WTC11 (cell line): ENCODE measurements at regions not wholly inside any gene's neighbourhood (a gene's known extent, or its start where the extent isn't known, plus 50 kb on each side); places are given as distances from the start of the nearest gene placed in this dataset.

Experiments used
- ATAC-seq: fragments of 200-7000 bp; cut with Tn5 transposase; 2 replicates; pipeline ENCODE4 v1.10.0; 2021; ENCODE audit warnings: mild to moderate bottlenecking, moderate library complexity
- CTCF ChIA-PET: fragments of 300-600 bp; sonication (Branson Sonifier 250); formaldehyde crosslinking; loops from one replicate; lab custom pipeline; 2021; ENCODE audit warnings: antibody characterized with exemption; lab: Charles Lee
- POLR2A ChIA-PET: fragments of 350-600 bp; sonication (Branson Sonifier 250); formaldehyde crosslinking; loops from one replicate; lab custom pipeline; 2021; ENCODE audit warnings: antibody characterized with exemption; lab: Charles Lee
- DNase-seq: peaks from one replicate; pipeline ENCODE4 v3.0.0; 2021; ENCODE audit warnings: low spot score
- H3K27ac Mint-ChIP-seq: 2 replicates; pipeline ENCODE4 v1.8.0; 2021; ENCODE audit warnings: mixed read lengths
- H3K27me3 Mint-ChIP-seq: 2 replicates; pipeline ENCODE4 v1.8.0; 2021; ENCODE audit warnings: low read depth, mild to moderate bottlenecking, moderate library complexity, mixed read lengths
- H3K36me3 Mint-ChIP-seq: 2 replicates; pipeline ENCODE4 v1.8.0; 2021; ENCODE audit warnings: mixed read lengths
- H3K4me1 Mint-ChIP-seq: 2 replicates; pipeline ENCODE4 v1.8.0; 2022; ENCODE audit warnings: mixed read lengths
- H3K4me3 Mint-ChIP-seq: 2 replicates; pipeline ENCODE4 v1.8.0; 2021; ENCODE audit warnings: mild to moderate bottlenecking, moderate library complexity, mixed read lengths
- H3K9me3 Mint-ChIP-seq: 2 replicates; pipeline ENCODE4 v1.8.0; 2021; ENCODE audit warnings: mixed read lengths
- AFF4 ChIP-seq: sonication (generic); formaldehyde crosslinking; IDR thresholded peaks from 2 replicates; pipeline ENCODE4 v1.8.1; 2023; ENCODE audit warnings: mild to moderate bottlenecking, missing genetic modification reagents, borderline replicate concordance
- ATF1 ChIP-seq: sonication (generic); formaldehyde crosslinking; IDR thresholded peaks from 2 replicates; pipeline ENCODE4 v1.8.1; 2023; ENCODE audit warnings: mild to moderate bottlenecking, moderate library complexity, missing genetic modification reagents
- CREB1 ChIP-seq: sonication (generic); formaldehyde crosslinking; IDR thresholded peaks from 2 replicates; pipeline ENCODE4 v1.8.0; 2023; ENCODE audit warnings: mild to moderate bottlenecking, missing genetic modification reagents
- CTCF ChIP-seq: fragments of 200-600 bp; IDR thresholded peaks from 2 replicates; pipeline ENCODE4 v1.8.0; 2022; ENCODE audit warnings: antibody characterized with exemption
- ETV6 ChIP-seq: sonication (generic); formaldehyde crosslinking; IDR thresholded peaks from 2 replicates; pipeline ENCODE4 v1.8.1; 2022; ENCODE audit warnings: mild to moderate bottlenecking, missing genetic modification reagents
- GRHL2 ChIP-seq: fragments of 250-450 bp; sonication (Bioruptor Pico); IDR thresholded peaks from 2 replicates; pipeline ENCODE4 v1.8.0; 2022; ENCODE audit warnings: mild to moderate bottlenecking, moderate library complexity; ENCODE audit not compliant: insufficient replicate concordance, severe bottlenecking
- IRF1 ChIP-seq: sonication (generic); formaldehyde crosslinking; IDR thresholded peaks from 2 replicates; pipeline ENCODE4 v1.8.0; 2023; ENCODE audit warnings: missing genetic modification reagents
- MXD4 ChIP-seq: fragments of 250-450 bp; sonication (Bioruptor Pico); IDR thresholded peaks from 2 replicates; pipeline ENCODE4 v1.8.0; 2021; ENCODE audit warnings: mild to moderate bottlenecking, moderate library complexity, borderline replicate concordance
- NR1H2 ChIP-seq: sonication (generic); formaldehyde crosslinking; IDR thresholded peaks from 2 replicates; pipeline ENCODE4 v1.9.0; 2021; ENCODE audit warnings: mild to moderate bottlenecking, moderate library complexity, missing genetic modification reagents
- OVOL2 ChIP-seq: fragments of 250-450 bp; sonication (Bioruptor Pico); IDR thresholded peaks from 2 replicates; pipeline ENCODE4 v1.9.0; 2021; ENCODE audit warnings: mild to moderate bottlenecking, borderline replicate concordance
- RORB ChIP-seq: fragments of 250-450 bp; sonication (Bioruptor Pico); IDR thresholded peaks from 2 replicates; pipeline ENCODE4 v1.9.0; 2021; ENCODE audit warnings: mild to moderate bottlenecking
- SMAD3 ChIP-seq: sonication (generic); formaldehyde crosslinking; IDR thresholded peaks from 2 replicates; pipeline ENCODE4 v1.8.0; 2022; ENCODE audit warnings: missing genetic modification reagents, mild to moderate bottlenecking, borderline replicate concordance
- SOX15 ChIP-seq: fragments of 250-450 bp; sonication (Bioruptor Pico); IDR thresholded peaks from 2 replicates; pipeline ENCODE4 v1.9.0; 2021; ENCODE audit warnings: mild to moderate bottlenecking
- SP1 ChIP-seq: sonication (generic); formaldehyde crosslinking; conservative IDR thresholded peaks from 2 replicates; pipeline ENCODE4 v1.8.1; 2022; ENCODE audit warnings: missing genetic modification reagents
- TCF7 ChIP-seq: sonication (generic); formaldehyde crosslinking; IDR thresholded peaks from 2 replicates; pipeline ENCODE4 v1.8.0; 2022; ENCODE audit warnings: mild to moderate bottlenecking, low read depth, missing genetic modification reagents, moderate library complexity
- TEAD1 ChIP-seq: sonication (generic); formaldehyde crosslinking; IDR thresholded peaks from 2 replicates; pipeline ENCODE4 v1.8.0; 2022; ENCODE audit warnings: mild to moderate bottlenecking, missing genetic modification reagents
- TEAD4 ChIP-seq: sonication (generic); formaldehyde crosslinking; IDR thresholded peaks from 2 replicates; pipeline ENCODE4 v1.8.0; 2022; ENCODE audit warnings: mild to moderate bottlenecking, missing genetic modification reagents
- ZNF219 ChIP-seq: sonication (generic); formaldehyde crosslinking; IDR thresholded peaks from 2 replicates; pipeline ENCODE4 v1.8.0; 2023; ENCODE audit warnings: missing genetic modification reagents, mild to moderate bottlenecking, borderline replicate concordance
- ZNF263 ChIP-seq: sonication (generic); formaldehyde crosslinking; IDR thresholded peaks from 2 replicates; pipeline ENCODE4 v1.8.1; 2022; ENCODE audit warnings: low read depth, mild to moderate bottlenecking, moderate library complexity, missing genetic modification reagents
- ZNF425 ChIP-seq: fragments of 250-450 bp; sonication (Bioruptor Pico); conservative IDR thresholded peaks from 2 replicates; pipeline ENCODE4 v1.9.0; 2021; ENCODE audit warnings: mild to moderate bottlenecking
- TF ChIP-seq, protein P1 (sequence below): sonication (generic); formaldehyde crosslinking; IDR thresholded peaks from 2 replicates; pipeline ENCODE4 v1.8.1; 2023; ENCODE audit warnings: mild to moderate bottlenecking, missing genetic modification reagents
- TF ChIP-seq, protein P2 (sequence below): sonication (generic); formaldehyde crosslinking; IDR thresholded peaks from 2 replicates; pipeline ENCODE4 v1.8.0; 2022; ENCODE audit warnings: mild to moderate bottlenecking, missing genetic modification reagents

DNA sequence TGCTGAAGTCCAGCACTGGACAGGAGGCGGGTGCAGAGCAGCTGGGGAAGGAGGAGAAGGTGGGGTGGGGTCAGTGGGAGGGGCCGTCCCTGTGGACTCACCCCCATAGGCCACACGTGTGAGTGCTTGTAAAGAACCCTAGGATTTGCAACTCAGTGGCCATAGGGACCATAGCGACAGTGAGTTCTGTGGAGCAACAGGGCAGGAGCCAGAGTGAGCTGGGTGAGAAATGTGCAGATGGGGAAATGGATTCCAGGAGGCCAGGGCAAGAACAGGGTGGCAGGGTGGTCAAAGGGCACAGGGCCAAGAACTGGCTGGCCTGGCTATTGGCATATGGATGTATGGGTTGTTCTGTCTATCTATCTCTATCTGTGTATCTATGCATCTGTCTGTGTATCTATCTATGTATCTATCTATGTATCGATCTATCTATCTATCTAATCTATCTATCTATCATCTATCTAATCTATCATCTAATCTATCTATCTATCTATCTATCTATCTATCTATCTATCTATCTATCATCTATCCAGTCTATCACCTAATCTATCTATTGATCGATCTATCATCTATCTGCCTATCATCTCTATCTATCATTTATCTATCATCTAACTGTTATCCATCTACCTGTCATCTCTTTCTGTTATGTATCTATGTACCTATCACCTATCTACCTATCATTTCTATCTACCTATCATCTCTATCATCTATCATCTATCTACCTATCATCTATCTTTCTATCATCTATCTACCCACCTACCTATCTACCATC lies 889.0 kb downstream of the TBC1D22A start:
- peaks cover 5% of the 10 kb centered on the region; the same call in 1 of the 2 replicates for H3K4me1 Mint-ChIP-seq
- H3K27ac Mint-ChIP-seq = no peak overlapping the region
- H3K9me3 Mint-ChIP-seq = peaks cover 14% of the 10 kb centered on the region
- H3K4me3 Mint-ChIP-seq = no peak overlapping the region
- ChIA-PET CTCF (no interaction called here), POLR2A (no interaction called here)
- H3K36me3 Mint-ChIP-seq = no peaks in the 10 kb centered on the region
- DNase-seq = no peak
- no peak for ATAC-seq
- no peaks in the 10 kb centered on the region for H3K27me3 Mint-ChIP-seq
- TF ChIP-seq CTCF (no peak), GRHL2 (CRISPR knock-in tag) (no peak), TCF7 (CRISPR knock-in tag) (no peak), MXD4 (CRISPR knock-in tag) (no peak), SMAD3 (CRISPR knock-in tag) (no peak), CREB1 (CRISPR knock-in tag) (no peak), AFF4 (CRISPR knock-in tag) (no peak), SOX15 (CRISPR knock-in tag) (no peak), ZNF263 (CRISPR knock-in tag) (no peak), IRF1 (CRISPR knock-in tag) (no peak)
- TF ChIP-seq, protein P1, sequence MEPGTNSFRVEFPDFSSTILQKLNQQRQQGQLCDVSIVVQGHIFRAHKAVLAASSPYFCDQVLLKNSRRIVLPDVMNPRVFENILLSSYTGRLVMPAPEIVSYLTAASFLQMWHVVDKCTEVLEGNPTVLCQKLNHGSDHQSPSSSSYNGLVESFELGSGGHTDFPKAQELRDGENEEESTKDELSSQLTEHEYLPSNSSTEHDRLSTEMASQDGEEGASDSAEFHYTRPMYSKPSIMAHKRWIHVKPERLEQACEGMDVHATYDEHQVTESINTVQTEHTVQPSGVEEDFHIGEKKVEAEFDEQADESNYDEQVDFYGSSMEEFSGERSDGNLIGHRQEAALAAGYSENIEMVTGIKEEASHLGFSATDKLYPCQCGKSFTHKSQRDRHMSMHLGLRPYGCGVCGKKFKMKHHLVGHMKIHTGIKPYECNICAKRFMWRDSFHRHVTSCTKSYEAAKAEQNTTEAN (CRISPR knock-in tag) = no peak
- TF ChIP-seq, protein P2, sequence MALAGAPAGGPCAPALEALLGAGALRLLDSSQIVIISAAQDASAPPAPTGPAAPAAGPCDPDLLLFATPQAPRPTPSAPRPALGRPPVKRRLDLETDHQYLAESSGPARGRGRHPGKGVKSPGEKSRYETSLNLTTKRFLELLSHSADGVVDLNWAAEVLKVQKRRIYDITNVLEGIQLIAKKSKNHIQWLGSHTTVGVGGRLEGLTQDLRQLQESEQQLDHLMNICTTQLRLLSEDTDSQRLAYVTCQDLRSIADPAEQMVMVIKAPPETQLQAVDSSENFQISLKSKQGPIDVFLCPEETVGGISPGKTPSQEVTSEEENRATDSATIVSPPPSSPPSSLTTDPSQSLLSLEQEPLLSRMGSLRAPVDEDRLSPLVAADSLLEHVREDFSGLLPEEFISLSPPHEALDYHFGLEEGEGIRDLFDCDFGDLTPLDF = no peak

DNA sequence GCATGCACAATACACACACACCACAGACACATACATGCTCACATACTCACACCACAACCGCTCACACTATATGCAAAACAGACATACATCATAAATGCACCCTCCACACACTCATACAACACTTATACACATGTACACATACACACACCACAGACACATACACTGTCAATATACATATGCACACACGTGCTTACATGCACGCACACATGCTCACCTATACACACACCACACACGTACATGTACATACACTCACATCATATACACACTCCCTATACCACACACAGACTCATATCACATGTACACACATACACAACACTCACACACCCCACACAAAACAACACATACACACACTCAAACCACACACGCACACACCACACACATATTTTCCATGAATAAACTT lies 885.3 kb downstream of the TBC1D22A start:
- CTCF ChIA-PET = no interaction called here
- Mint-ChIP-seq H3K27ac (no peak overlapping the region), H3K27me3 (no peaks in the 10 kb centered on the region), H3K4me1 (peaks cover 16% of the 10 kb centered on the region), H3K9me3 (peaks cover 11% of the 10 kb centered on the region), H3K36me3 (no peaks in the 10 kb centered on the region), H3K4me3 (no peak overlapping the region)
- no peak for DNase-seq
- POLR2A ChIA-PET = no interaction called here
- no peak for ATAC-seq
- TF ChIP-seq TEAD1 (CRISPR knock-in tag) (no peak), SP1 (CRISPR knock-in tag) (no peak), RORB (CRISPR knock-in tag) (no peak), ATF1 (CRISPR knock-in tag) (no peak), ZNF425 (CRISPR knock-in tag) (no peak), NR1H2 (no peak), OVOL2 (CRISPR knock-in tag) (no peak), TEAD4 (CRISPR knock-in tag) (no peak), IRF1 (CRISPR knock-in tag) (no peak), ETV6 (CRISPR knock-in tag) (no peak), ZNF219 (no peak), SMAD3 (CRISPR knock-in tag) (no peak)
